ENCODE measurements at regions not wholly inside any gene's neighbourhood (a gene's known extent, or its start where the extent isn't known, plus 50 kb on each side); places are given as distances from the start of the nearest gene placed in this dataset.

DNA sequence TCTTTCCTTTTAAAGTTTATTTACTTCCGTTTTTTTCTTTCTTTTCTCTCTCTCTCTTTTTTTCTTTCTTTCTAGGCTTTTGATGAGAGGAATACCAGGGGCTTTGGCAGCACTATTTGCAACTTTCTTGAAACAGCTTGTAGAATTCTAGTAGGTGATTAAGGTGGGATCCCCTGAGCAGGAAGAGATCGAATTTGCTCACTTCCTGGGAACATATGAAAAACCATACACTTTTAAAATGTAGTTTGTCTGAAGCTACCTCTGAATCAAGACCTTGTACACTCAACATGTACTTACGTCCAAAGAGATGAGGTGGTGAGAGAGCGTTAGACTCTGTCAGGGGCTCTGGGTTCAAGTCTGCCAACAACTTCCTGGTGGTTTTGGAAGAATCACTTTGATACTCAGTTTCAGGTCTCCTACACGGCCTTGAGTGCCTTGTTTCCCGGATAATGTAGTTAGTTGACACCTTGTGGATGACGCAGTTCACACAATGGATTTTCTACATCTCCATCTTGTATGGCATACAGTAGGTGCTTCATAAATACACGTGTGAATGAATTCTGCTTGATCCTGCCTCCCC, 229.1 kb downstream of the MYCN start:
- TF ChIP-seq, protein P1, sequence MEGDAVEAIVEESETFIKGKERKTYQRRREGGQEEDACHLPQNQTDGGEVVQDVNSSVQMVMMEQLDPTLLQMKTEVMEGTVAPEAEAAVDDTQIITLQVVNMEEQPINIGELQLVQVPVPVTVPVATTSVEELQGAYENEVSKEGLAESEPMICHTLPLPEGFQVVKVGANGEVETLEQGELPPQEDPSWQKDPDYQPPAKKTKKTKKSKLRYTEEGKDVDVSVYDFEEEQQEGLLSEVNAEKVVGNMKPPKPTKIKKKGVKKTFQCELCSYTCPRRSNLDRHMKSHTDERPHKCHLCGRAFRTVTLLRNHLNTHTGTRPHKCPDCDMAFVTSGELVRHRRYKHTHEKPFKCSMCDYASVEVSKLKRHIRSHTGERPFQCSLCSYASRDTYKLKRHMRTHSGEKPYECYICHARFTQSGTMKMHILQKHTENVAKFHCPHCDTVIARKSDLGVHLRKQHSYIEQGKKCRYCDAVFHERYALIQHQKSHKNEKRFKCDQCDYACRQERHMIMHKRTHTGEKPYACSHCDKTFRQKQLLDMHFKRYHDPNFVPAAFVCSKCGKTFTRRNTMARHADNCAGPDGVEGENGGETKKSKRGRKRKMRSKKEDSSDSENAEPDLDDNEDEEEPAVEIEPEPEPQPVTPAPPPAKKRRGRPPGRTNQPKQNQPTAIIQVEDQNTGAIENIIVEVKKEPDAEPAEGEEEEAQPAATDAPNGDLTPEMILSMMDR (IDR thresholded peaks at IDR 0.05; ENCODE audit: low read length): no peak
- no peak for TF ChIP-seq EZH2 (IDR thresholded peaks at IDR 0.05; ENCODE audit: borderline replicate concordance, low read length)
